HCT116 (cell line): ENCODE measurements at regions not wholly inside any gene's neighbourhood (a gene's known extent, or its start where the extent isn't known, plus 50 kb on each side); places are given as distances from the start of the nearest gene placed in this dataset.

Experiments used
- ATAC-seq: fragments of 200-7000 bp; cut with Tn5 transposase; 2 replicates; pipeline ENCODE4 v1.9.1; 2020; ENCODE audit warnings: mild to moderate bottlenecking, moderate library complexity
- BruUV-seq: library from RNA; stranded (reverse); fragments of 400-500 nt; replicated peaks from 2 replicates; lab custom pipeline; 2021; lab: Mats Ljungman, UMichigan
- CTCF ChIA-PET: fragments of 300-600 bp; sonication (Branson Sonifier 250); formaldehyde crosslinking; loops from one replicate; lab custom pipeline; 2021; ENCODE audit warnings: antibody characterized with exemption; lab: Charles Lee
- POLR2A ChIA-PET: fragments of 300-600, 350-600 bp; sonication (Branson Sonifier 250); formaldehyde crosslinking; loops from one replicate; lab custom pipeline; 2021; ENCODE audit warnings: antibody characterized with exemption; lab: Charles Lee
- RAD21 ChIA-PET, 2 experiments: fragments of 300-600 bp; sonication (Branson Sonifier 250); formaldehyde crosslinking; loops; one replicate each; lab custom pipeline; 2023; ENCODE audit warnings: low total read pairs in 2 of 2; ENCODE audit not compliant: uncharacterized antibody in 2 of 2, unreplicated experiment in 2 of 2, low non-redundant PET in 1 of 2; lab: Charles Lee
- DNase-seq: peaks from one replicate; pipeline ENCODE4 v3.0.0-alpha.2; 2010; ENCODE audit warnings: low read depth, low spot score
- H2AFZ ChIP-seq: fragments of 200-600 bp; shearing (Covaris generic), sonication (generic); 2 replicates; pipeline ENCODE4 v1.6.1; 2017; ENCODE audit warnings: low read depth, mixed run types, mixed read lengths, antibody characterized with exemption, low read length; ENCODE audit not compliant: poor library complexity, severe bottlenecking
- H3K27ac ChIP-seq: 2 replicates; pipeline ENCODE4 v1.5.1; 2012; ENCODE audit warnings: low read depth, low read length
- H3K27me3 ChIP-seq: fragments of 200-600 bp; sonication (generic); 2 replicates; pipeline ENCODE4 v1.6.1; 2016; ENCODE audit warnings: mixed run types, low read length, mixed read lengths; ENCODE audit not compliant: insufficient read depth
- H3K36me3 ChIP-seq, 2 experiments: fragments of 200-500 bp in 1 of 2; fragments of 200-600 bp in 1 of 2; sonication (Bioruptor generic) in 1 of 2; sonication (generic) in 1 of 2; 2 replicates each; pipeline versions ENCODE4 v1.5.1 to v1.6.1; 2014 to 2016; ENCODE audit warnings: low read length in 2 of 2, inconsistent platforms in 1 of 2, mixed read lengths in 1 of 2, mixed run types in 1 of 2; ENCODE audit not compliant: insufficient read depth in 2 of 2, control insufficient read depth in 1 of 2
- H3K4me1 ChIP-seq, 2 experiments: fragments of 200-600 bp in 1 of 2; sonication (generic) in 1 of 2; 2 replicates each; pipeline versions ENCODE4 v1.5.1 to v1.6.1; 2012 to 2017; ENCODE audit warnings: low read length in 2 of 2, inconsistent platforms in 1 of 2, mild to moderate bottlenecking in 1 of 2, mixed read lengths in 1 of 2, mixed run types in 1 of 2, moderate library complexity in 1 of 2; ENCODE audit not compliant: insufficient read depth in 2 of 2, control insufficient read depth in 1 of 2
- H3K4me2 ChIP-seq: fragments of 200-600 bp; sonication (generic); 2 replicates; pipeline ENCODE4 v1.6.1; 2017; ENCODE audit warnings: mixed run types, low read length, mixed read lengths
- H3K4me3 ChIP-seq, 2 experiments: fragments of 200-600 bp in 1 of 2; sonication (generic) in 1 of 2; replicated peaks in 1 of 2; 2 replicates each; pipeline ENCODE4 v1.5.1; 2011 to 2016; ENCODE audit warnings: low read length in 2 of 2, control low read depth in 1 of 2, low read depth in 1 of 2, mild to moderate bottlenecking in 1 of 2, mixed read lengths in 1 of 2, mixed run types in 1 of 2
- H3K79me2 ChIP-seq: fragments of 200-600 bp; sonication (generic); 2 replicates; pipeline ENCODE4 v1.6.1; 2017; ENCODE audit warnings: mild to moderate bottlenecking, mixed run types, low read length, moderate library complexity, mixed read lengths; ENCODE audit not compliant: insufficient read depth
- H3K9ac ChIP-seq: fragments of 200-600 bp; sonication (generic); 2 replicates; pipeline ENCODE4 v1.6.1; 2016; ENCODE audit warnings: low read length, mixed read lengths
- H3K9me2 ChIP-seq: fragments of 200-600 bp; sonication (generic), shearing (Covaris generic); 2 replicates; pipeline ENCODE4 v1.6.1; 2017; ENCODE audit warnings: mixed run types, mild to moderate bottlenecking, moderate library complexity; ENCODE audit not compliant: insufficient read depth
- H3K9me3 ChIP-seq, 2 experiments: fragments of 200-500 bp in 1 of 2; fragments of 200-600 bp in 1 of 2; sonication (Bioruptor generic) in 1 of 2; sonication (generic) in 1 of 2; 2 replicates each; pipeline ENCODE4 v1.6.1; 2014 to 2017; ENCODE audit warnings: low read length in 2 of 2, mixed read lengths in 2 of 2, inconsistent platforms in 1 of 2, low read depth in 1 of 2, mild to moderate bottlenecking in 1 of 2, mixed run types in 1 of 2, moderate library complexity in 1 of 2; ENCODE audit not compliant: control insufficient read depth in 1 of 2, insufficient read depth in 1 of 2
- H4K20me1 ChIP-seq: fragments of 200-600 bp; sonication (generic), shearing (Covaris generic); 2 replicates; pipeline ENCODE4 v1.6.1; 2017; ENCODE audit warnings: mixed run types, mild to moderate bottlenecking, moderate library complexity; ENCODE audit not compliant: insufficient read depth
- CBX3 ChIP-seq: IDR thresholded peaks from 2 replicates; pipeline ENCODE4 v1.6.1; 2012; ENCODE audit warnings: low read depth
- EZH2phosphoT487 ChIP-seq: fragments of 200-600 bp; IDR thresholded peaks from 2 replicates; pipeline ENCODE4 v1.6.1; 2018; ENCODE audit warnings: antibody characterized with exemption, borderline replicate concordance
- FOSL1 ChIP-seq: IDR thresholded peaks from 2 replicates; pipeline ENCODE4 v1.6.1; 2012; ENCODE audit warnings: low read depth
- SIN3A ChIP-seq: IDR thresholded peaks from 2 replicates; pipeline ENCODE4 v1.6.1; 2012; ENCODE audit warnings: low read depth
- SP1 ChIP-seq: IDR thresholded peaks from 2 replicates; pipeline ENCODE4 v1.6.1; 2012; ENCODE audit warnings: low read depth
- TCF7L2 ChIP-seq: IDR thresholded peaks from 2 replicates; pipeline ENCODE4 v1.7.0; 2011; ENCODE audit warnings: borderline replicate concordance, inconsistent platforms; ENCODE audit not compliant: insufficient read depth, insufficient read length; ENCODE audit errors: extremely low read depth
- ZFX ChIP-seq: fragments of 450-650 bp; IDR thresholded peaks from 2 replicates; pipeline ENCODE4 v1.6.1; 2017
- ZNF274 ChIP-seq: fragments of 200-500 bp; sonication (Bioruptor generic); IDR thresholded peaks from 2 replicates; pipeline ENCODE4 v1.6.1; 2014; ENCODE audit warnings: mild to moderate bottlenecking, low read depth, low read length, inconsistent platforms
- intact Hi-C: fragments of 100-400 bp; cut with micrococcal nuclease; formaldehyde crosslinking; loops from 2 replicates; pipeline ENCODE4 v1.10.0; 2022
- TF ChIP-seq, protein P1 (sequence below): IDR thresholded peaks from 2 replicates; pipeline ENCODE4 v1.6.1; 2012
- TF ChIP-seq, protein P2 (sequence below): IDR thresholded peaks from 2 replicates; pipeline ENCODE4 v1.6.1; 2012; ENCODE audit warnings: low read depth

DNA sequence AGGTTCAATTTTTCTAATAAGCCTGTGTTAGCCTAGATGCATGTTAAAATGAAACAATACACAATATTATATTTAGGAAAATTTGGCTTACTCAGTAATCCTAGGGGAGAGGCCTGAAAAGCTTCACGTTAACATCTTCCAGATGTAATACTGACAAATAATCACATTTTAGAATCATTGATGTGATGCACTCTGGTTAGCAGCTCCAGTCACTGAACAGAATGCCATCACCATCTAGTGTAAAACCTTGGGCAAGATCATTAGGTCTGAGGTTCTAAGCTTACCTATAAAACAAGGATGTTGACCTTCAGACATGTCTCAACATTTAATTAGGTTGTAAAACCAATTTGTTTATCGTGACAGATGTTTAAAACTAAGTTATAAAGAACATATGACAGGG, 1704.8 kb downstream of the STIM2 start:
- Histone ChIP-seq H3K79me2 (no peaks in the 10 kb centered on the region), H3K4me2 (no peak overlapping the region), H3K9me2 (no peaks in the 10 kb centered on the region), H3K36me3 (no peaks in the 10 kb centered on the region), H3K4me1 (no peaks in the 10 kb centered on the region), H2AFZ (peak overlapping the region; percentile 7), H3K4me3 (no peak overlapping the region), H3K9me3 (no peaks in the 10 kb centered on the region), H4K20me1 (no peaks in the 10 kb centered on the region), H3K27me3 (no peaks in the 10 kb centered on the region), H3K9ac (no peak overlapping the region), H3K27ac (no peak overlapping the region)
- ATAC-seq (no peak), DNase-seq (no peak)
- TF ChIP-seq FOSL1: no peak
- TF ChIP-seq ZFX: no peak
- TF ChIP-seq, protein P1, sequence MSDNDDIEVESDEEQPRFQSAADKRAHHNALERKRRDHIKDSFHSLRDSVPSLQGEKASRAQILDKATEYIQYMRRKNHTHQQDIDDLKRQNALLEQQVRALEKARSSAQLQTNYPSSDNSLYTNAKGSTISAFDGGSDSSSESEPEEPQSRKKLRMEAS: no peak
- TF ChIP-seq EZH2phosphoT487: no peak
- TF ChIP-seq, protein P2, sequence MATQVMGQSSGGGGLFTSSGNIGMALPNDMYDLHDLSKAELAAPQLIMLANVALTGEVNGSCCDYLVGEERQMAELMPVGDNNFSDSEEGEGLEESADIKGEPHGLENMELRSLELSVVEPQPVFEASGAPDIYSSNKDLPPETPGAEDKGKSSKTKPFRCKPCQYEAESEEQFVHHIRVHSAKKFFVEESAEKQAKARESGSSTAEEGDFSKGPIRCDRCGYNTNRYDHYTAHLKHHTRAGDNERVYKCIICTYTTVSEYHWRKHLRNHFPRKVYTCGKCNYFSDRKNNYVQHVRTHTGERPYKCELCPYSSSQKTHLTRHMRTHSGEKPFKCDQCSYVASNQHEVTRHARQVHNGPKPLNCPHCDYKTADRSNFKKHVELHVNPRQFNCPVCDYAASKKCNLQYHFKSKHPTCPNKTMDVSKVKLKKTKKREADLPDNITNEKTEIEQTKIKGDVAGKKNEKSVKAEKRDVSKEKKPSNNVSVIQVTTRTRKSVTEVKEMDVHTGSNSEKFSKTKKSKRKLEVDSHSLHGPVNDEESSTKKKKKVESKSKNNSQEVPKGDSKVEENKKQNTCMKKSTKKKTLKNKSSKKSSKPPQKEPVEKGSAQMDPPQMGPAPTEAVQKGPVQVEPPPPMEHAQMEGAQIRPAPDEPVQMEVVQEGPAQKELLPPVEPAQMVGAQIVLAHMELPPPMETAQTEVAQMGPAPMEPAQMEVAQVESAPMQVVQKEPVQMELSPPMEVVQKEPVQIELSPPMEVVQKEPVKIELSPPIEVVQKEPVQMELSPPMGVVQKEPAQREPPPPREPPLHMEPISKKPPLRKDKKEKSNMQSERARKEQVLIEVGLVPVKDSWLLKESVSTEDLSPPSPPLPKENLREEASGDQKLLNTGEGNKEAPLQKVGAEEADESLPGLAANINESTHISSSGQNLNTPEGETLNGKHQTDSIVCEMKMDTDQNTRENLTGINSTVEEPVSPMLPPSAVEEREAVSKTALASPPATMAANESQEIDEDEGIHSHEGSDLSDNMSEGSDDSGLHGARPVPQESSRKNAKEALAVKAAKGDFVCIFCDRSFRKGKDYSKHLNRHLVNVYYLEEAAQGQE: no peak
- no peak for TF ChIP-seq TCF7L2
- TF ChIP-seq SP1: no peak
- no peak for TF ChIP-seq ZNF274
- TF ChIP-seq SIN3A: no peak
- TF ChIP-seq CBX3: no peak
- RAD21 ChIA-PET: no interaction called here
- intact Hi-C loops: no loop called here
- CTCF ChIA-PET: no interaction called here
- POLR2A ChIA-PET: no interaction called here
- no TSS peak for BruUV-seq
